Cardiac fibroblast (primary cell): ENCODE measurements at regions not wholly inside any gene's neighbourhood (a gene's known extent, or its start where the extent isn't known, plus 50 kb on each side); places are given as distances from the start of the nearest gene placed in this dataset.

Experiments used
- DNase-seq, 2 donors: peaks; one replicate each; pipeline versions ENCODE4 v3.0.0 to v3.0.0-alpha.2; 2010; ENCODE audit warnings: low read depth in 2 of 2
- H3K4me3 ChIP-seq, 2 donors: replicated peaks in 1 of 2; 1 replicate in 1 of 2; 2 replicates in 1 of 2; pipeline ENCODE4 v1.5.1; 2011; ENCODE audit warnings: low read depth in 2 of 2, low read length in 2 of 2, mild to moderate bottlenecking in 2 of 2, moderate library complexity in 1 of 2
- CTCF ChIP-seq: IDR thresholded peaks from one replicate; pipeline ENCODE4 v1.5.1; 2011; ENCODE audit warnings: low read depth, mild to moderate bottlenecking, low read length, inconsistent platforms

GRCh38 chr3:177516158-177517011 is 319.1 kb upstream of the TBL1XR1 start:
- DNase-seq, result peak; percentile 81 to 99
- TF ChIP-seq CTCF, result no peak
- no peak overlapping the region for H3K4me3 ChIP-seq

- no peak for DNase-seq
- no peak overlapping the region for H3K4me3 ChIP-seq
- TF ChIP-seq CTCF, result no peak
Measured at GRCh38 chr3:177517906-177518305, 320.6 kb upstream of the TBL1XR1 start.

DNA sequence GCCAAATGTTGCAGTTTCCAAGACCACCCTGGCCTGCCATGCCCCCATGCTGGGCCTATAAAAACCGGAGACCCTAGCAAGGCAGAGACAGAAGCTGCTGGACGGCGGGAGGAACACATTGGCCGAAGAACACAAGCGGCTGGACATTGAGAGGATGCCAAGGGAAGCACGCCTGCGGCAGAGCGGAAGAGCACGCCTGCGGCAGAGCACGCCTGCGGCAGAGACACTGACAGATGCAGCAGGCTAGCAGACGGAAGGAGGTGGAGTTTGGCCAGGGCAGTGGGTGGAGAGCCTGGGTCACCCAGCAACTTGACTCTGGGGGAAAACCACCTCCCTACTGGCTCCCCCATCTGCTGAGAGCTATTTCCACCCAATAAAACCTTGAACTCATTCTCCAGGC is 322.3 kb upstream of the TBL1XR1 start:
- no peak for TF ChIP-seq CTCF
- no peak for DNase-seq
- H3K4me3 ChIP-seq, result no peak overlapping the region

GRCh38 chr3:177521305-177521704 is 324.0 kb upstream of the TBL1XR1 start:
- TF ChIP-seq CTCF, result no peak
- DNase-seq, result no peak
- H3K4me3 ChIP-seq, result no peak overlapping the region

DNA sequence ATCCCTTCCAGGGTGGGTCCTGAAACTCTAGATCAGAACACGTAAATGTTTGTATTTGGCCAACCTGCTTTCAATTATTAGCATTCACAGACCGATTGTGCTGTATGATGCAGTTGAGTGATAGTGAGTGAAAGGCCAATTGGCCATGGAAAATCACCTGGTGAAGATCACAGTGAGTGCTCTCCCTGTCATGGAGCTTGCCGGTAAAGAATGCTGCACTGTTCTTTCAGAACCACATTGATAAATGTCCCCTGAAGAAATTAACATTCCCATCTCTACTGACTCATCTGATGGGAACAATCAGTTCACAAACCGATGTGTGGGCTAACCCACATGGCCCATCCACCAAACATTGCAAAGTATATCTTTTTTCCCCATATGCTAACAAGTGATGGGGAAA is 324.8 kb upstream of the TBL1XR1 start:
- TF ChIP-seq CTCF, result no peak
- H3K4me3 ChIP-seq, result no peak overlapping the region
- no peak for DNase-seq

- DNase-seq, result peak in 1 of 2 donors; percentile 56
Measured at GRCh38 chr3:177523067-177523675, 325.9 kb upstream of the TBL1XR1 start.

More at GRCh38 chr3:177523067-177523675, 325.9 kb upstream of the TBL1XR1 start:
- H3K4me3 ChIP-seq, result no peak overlapping the region
- TF ChIP-seq CTCF, result no peak
